ENCODE measurements at regions not wholly inside any gene's neighbourhood (a gene's known extent, or its start where the extent isn't known, plus 50 kb on each side); places are given as distances from the start of the nearest gene placed in this dataset.

DNA sequence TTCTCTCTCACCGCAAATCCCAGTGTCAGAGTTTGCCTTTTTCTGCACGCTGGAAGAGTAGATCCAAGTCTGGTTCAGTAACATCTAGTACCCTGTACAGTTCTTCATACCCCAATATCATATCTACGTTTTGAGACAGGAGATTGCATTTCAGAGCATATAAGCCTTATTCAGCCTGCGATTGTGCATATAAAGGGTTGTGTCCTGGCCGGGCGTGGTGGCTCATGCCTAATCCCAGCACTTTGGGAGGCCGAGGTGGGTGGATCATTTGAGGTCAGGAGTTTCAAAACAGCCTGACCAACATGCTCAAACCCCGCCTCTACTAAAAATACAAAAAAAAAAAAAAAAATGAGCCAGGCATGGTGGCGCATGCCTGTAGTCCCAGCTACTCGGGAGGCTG is 104.9 kb downstream of the MTNR1B start:
- no peak for ATAC-seq
- 72 to 86% methylated on average over 8 of the region's 10 CpGs for WGBS, 2 donors (ENCODE audit: low coverage in 1 of 2)
- TF ChIP-seq EP300 (IDR thresholded peaks at IDR 0.05) (no peak), POLR2AphosphoS5 (IDR thresholded peaks at IDR 0.05) (no peak), POLR2A (IDR thresholded peaks at IDR 0.05) (no peak)
- TF ChIP-seq, protein P1, sequence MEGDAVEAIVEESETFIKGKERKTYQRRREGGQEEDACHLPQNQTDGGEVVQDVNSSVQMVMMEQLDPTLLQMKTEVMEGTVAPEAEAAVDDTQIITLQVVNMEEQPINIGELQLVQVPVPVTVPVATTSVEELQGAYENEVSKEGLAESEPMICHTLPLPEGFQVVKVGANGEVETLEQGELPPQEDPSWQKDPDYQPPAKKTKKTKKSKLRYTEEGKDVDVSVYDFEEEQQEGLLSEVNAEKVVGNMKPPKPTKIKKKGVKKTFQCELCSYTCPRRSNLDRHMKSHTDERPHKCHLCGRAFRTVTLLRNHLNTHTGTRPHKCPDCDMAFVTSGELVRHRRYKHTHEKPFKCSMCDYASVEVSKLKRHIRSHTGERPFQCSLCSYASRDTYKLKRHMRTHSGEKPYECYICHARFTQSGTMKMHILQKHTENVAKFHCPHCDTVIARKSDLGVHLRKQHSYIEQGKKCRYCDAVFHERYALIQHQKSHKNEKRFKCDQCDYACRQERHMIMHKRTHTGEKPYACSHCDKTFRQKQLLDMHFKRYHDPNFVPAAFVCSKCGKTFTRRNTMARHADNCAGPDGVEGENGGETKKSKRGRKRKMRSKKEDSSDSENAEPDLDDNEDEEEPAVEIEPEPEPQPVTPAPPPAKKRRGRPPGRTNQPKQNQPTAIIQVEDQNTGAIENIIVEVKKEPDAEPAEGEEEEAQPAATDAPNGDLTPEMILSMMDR (IDR thresholded peaks at IDR 0.05), result no peak

DNA sequence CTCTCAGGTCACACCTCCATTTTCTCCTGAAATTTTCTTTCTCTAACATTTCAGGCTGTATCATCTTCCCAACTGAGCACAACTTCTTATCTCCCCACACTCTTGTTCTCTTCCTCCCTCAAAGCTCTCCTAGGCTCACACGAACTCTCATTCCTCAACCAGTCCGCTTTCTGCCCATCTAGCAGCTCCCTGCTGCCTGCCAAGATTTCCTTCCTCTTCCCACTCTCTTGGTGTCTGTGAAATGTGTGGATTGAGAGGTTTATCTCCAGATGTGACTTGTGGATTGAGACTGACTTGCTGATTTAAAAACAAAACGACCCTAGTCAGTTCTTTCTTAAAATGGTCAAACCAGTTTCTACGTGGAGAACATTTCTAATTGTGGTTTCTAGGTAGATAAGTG is 106.3 kb downstream of the MTNR1B start:
- 45 to 67% methylated on average over 3 to 4 of the region's 4 CpGs for WGBS, 2 donors (ENCODE audit: low coverage in 1 of 2)
- Histone ChIP-seq H3K36me3 (no peaks in the 10 kb centered on the region), H3K27ac (no peak overlapping the region), H3K4me1 (no peaks in the 10 kb centered on the region), H3K9me3 (no peaks in the 10 kb centered on the region), H3K27me3 (peaks cover 4% of the 10 kb centered on the region), H3K4me3 (no peak overlapping the region)
- ATAC-seq, result no peak
- TF ChIP-seq EP300 (IDR thresholded peaks at IDR 0.05), result no peak
- TF ChIP-seq POLR2AphosphoS5 (IDR thresholded peaks at IDR 0.05), result no peak
- no peak for TF ChIP-seq POLR2A (IDR thresholded peaks at IDR 0.05)
- TF ChIP-seq, protein P1 (IDR thresholded peaks at IDR 0.05), result no peak

More for the DNA sequence above, 104.9 kb downstream of the MTNR1B start:
- Histone ChIP-seq H3K4me3 (no peak overlapping the region), H3K9me3 (no peaks in the 10 kb centered on the region), H3K27me3 (peaks cover 4% of the 10 kb centered on the region), H3K27ac (no peak overlapping the region), H3K36me3 (no peaks in the 10 kb centered on the region), H3K4me1 (no peaks in the 10 kb centered on the region)

GRCh38 chr11:93080146-93080759 is 110.8 kb downstream of the MTNR1B start:
- no peak for ATAC-seq
- WGBS, 2 donors (ENCODE audit: low coverage in 1 of 2), result 42 to 57% methylated on average over 2 to 5 of the region's 6 CpGs
- H3K9me3 ChIP-seq, result no peaks in the 10 kb centered on the region
- H3K4me1 ChIP-seq, result no peaks in the 10 kb centered on the region
- H3K4me3 ChIP-seq, result no peak overlapping the region
- peaks cover 8% of the 10 kb centered on the region for H3K27me3 ChIP-seq
- H3K36me3 ChIP-seq, result no peaks in the 10 kb centered on the region
- no peak overlapping the region for H3K27ac ChIP-seq
- TF ChIP-seq POLR2AphosphoS5 (IDR thresholded peaks at IDR 0.05) (no peak), POLR2A (IDR thresholded peaks at IDR 0.05) (no peak), EP300 (IDR thresholded peaks at IDR 0.05) (no peak)

GRCh38 chr11:93081694-93082093 is 112.2 kb downstream of the MTNR1B start:
- Histone ChIP-seq H3K27ac (no peak overlapping the region), H3K9me3 (no peaks in the 10 kb centered on the region), H3K36me3 (no peaks in the 10 kb centered on the region), H3K27me3 (peaks cover 8% of the 10 kb centered on the region), H3K4me3 (no peak overlapping the region), H3K4me1 (no peaks in the 10 kb centered on the region)
- ATAC-seq, result no peak
- TF ChIP-seq POLR2A (IDR thresholded peaks at IDR 0.05) (no peak), POLR2AphosphoS5 (IDR thresholded peaks at IDR 0.05) (no peak), EP300 (IDR thresholded peaks at IDR 0.05) (no peak)
- TF ChIP-seq, protein P1 (IDR thresholded peaks at IDR 0.05), result no peak
- 50 to 83% methylated on average over 1 of the region's 1 CpG for WGBS, 2 donors (ENCODE audit: low coverage in 1 of 2)

GRCh38 chr11:93082900-93083299 is 113.4 kb downstream of the MTNR1B start:
- 84 to 86% methylated on average over 5 to 6 of the region's 6 CpGs for WGBS, 2 donors (ENCODE audit: low coverage in 1 of 2)
- H3K4me3 ChIP-seq, result no peak overlapping the region
- H3K36me3 ChIP-seq, result no peaks in the 10 kb centered on the region
- TF ChIP-seq POLR2A (IDR thresholded peaks at IDR 0.05) (no peak), EP300 (IDR thresholded peaks at IDR 0.05) (no peak), POLR2AphosphoS5 (IDR thresholded peaks at IDR 0.05) (no peak)
- TF ChIP-seq, protein P1 (IDR thresholded peaks at IDR 0.05), result no peak
- no peaks in the 10 kb centered on the region for H3K9me3 ChIP-seq
- H3K27me3 ChIP-seq, result peaks cover 6% of the 10 kb centered on the region
- H3K4me1 ChIP-seq, result no peaks in the 10 kb centered on the region
- ATAC-seq, result no peak
- no peak overlapping the region for H3K27ac ChIP-seq

Measured in gastroesophageal sphincter (tissue), 4 donors.